Ovary (tissue), 7 donors: ENCODE measurements at regions not wholly inside any gene's neighbourhood (a gene's known extent, or its start where the extent isn't known, plus 50 kb on each side); places are given as distances from the start of the nearest gene placed in this dataset.
"Not testable (repeated sequence)": the region's sequence is repeated elsewhere in the genome, so short reads cannot be mapped to it uniquely, and the experiment has no call there.

Experiments used
- DNase-seq, 5 donors: peaks; one replicate each; pipeline ENCODE4 v3.0.0-alpha.2; 2019 to 2020
- H3K27ac ChIP-seq, 2 donors: fragments of 200-600 bp; one replicate each; pipeline versions ENCODE4 v1.5.1 to v1.8.0; 2019 to 2022
- H3K27me3 ChIP-seq: fragments of 200-600 bp; one replicate; pipeline ENCODE4 v1.8.0; 2022
- H3K36me3 ChIP-seq: fragments of 200-600 bp; sonication (generic); one replicate; pipeline ENCODE4 v1.5.1; 2019
- H3K4me1 ChIP-seq: one replicate; pipeline ENCODE4 v1.8.1; 2013; ENCODE audit warnings: mild to moderate bottlenecking, moderate library complexity; ENCODE audit not compliant: insufficient read depth
- H3K4me3 ChIP-seq: fragments of 200-600 bp; sonication (generic); one replicate; pipeline ENCODE4 v1.5.1; 2017
- H3K9me3 ChIP-seq, 2 donors: fragments of 200-600 bp in 1 of 2; sonication (generic) in 1 of 2; one replicate each; pipeline versions ENCODE4 v1.5.1 to v1.8.1; 2013 to 2019; ENCODE audit warnings: mild to moderate bottlenecking in 1 of 2, moderate library complexity in 1 of 2
- CTCF ChIP-seq, 3 donors: fragments of 450-650 bp in 2 of 3; fragments of 200-600 bp in 1 of 3; IDR thresholded peaks; one replicate each; pipeline versions ENCODE4 v1.5.1 to v1.8.0; 2016 to 2022; ENCODE audit warnings: antibody characterized with exemption in 3 of 3, mild to moderate bottlenecking in 1 of 3
- EP300 ChIP-seq: sonication (generic); formaldehyde crosslinking; IDR thresholded peaks from one replicate; pipeline ENCODE4 v1.6.1; 2017; ENCODE audit warnings: antibody characterized with exemption
- POLR2A ChIP-seq: fragments of 450-650 bp; IDR thresholded peaks from one replicate; pipeline ENCODE4 v1.6.1; 2017; ENCODE audit warnings: antibody characterized with exemption, mild to moderate bottlenecking, moderate library complexity
- WGBS, 3 donors: extraction: QIAGEN DNeasy Blood & Tissue Kit in 1 of 3; methylation state at CpG; one replicate each; pipeline versions ENCODE4 v1.1.5 to v1.1.7; 2013 to 2017; 5-methylcytosine and 5-hydroxymethylcytosine counted together
- intact Hi-C, 4 donors: fragments of 100-400 bp; cut with DNase I; formaldehyde crosslinking; loops; one replicate each; pipeline versions ENCODE4 v1.11.0 to v1.15.1; 2022 to 2023
- donor health status: DM: no; HTN: no; CAD: no; lungs with moderate emphysema.
- donor health status: DM: no; HTN: no; CAD: no.
- donor health status: Bipolar disorder and iron deficiency.
- donor health status: DM: no; HTN: no; CAD: no.
- donor health status: DM: yes; HTN: yes; CAD: no.

- Histone ChIP-seq H3K36me3 (no peaks in the 10 kb centered on the region), H3K27ac (no peak overlapping the region), H3K9me3 (no peaks in the 10 kb centered on the region), H3K27me3 (no peaks in the 10 kb centered on the region), H3K4me3 (no peak overlapping the region), H3K4me1 (no peaks in the 10 kb centered on the region)
- WGBS, 3 donors = 96 to 98% (median 97%) methylated on average over 1 of the region's 1 CpG
- TF ChIP-seq CTCF (IDR thresholded peaks at IDR 0.05) (no peak), EP300 (no peak), POLR2A (no peak)
- no peak for DNase-seq
- intact Hi-C loops = no loop called here
Measured at GRCh38 chr7:114181280-114181679, 233.3 kb upstream of the FOXP2 start.

GRCh38 chr7:114180556-114181266, 233.9 kb upstream of the FOXP2 start:
- Histone ChIP-seq H3K9me3 (no peaks in the 10 kb centered on the region), H3K4me3 (no peak overlapping the region), H3K27ac (no peak overlapping the region), H3K4me1 (no peaks in the 10 kb centered on the region), H3K36me3 (no peaks in the 10 kb centered on the region), H3K27me3 (no peaks in the 10 kb centered on the region)
- DNase-seq = no peak
- TF ChIP-seq EP300 = no peak
- no peak for TF ChIP-seq CTCF (IDR thresholded peaks at IDR 0.05)
- TF ChIP-seq POLR2A = no peak
- intact Hi-C loops = no loop called here

- no peak for DNase-seq
- Histone ChIP-seq H3K27me3 (no peaks in the 10 kb centered on the region), H3K9me3 (no peaks in the 10 kb centered on the region), H3K4me3 (no peak overlapping the region), H3K36me3 (no peaks in the 10 kb centered on the region), H3K27ac (no peak overlapping the region), H3K4me1 (no peaks in the 10 kb centered on the region)
- intact Hi-C loops = no loop called here
- whole genome bisulfite sequencing, 3 donors = 74 to 78% (median 76%) methylated on average over 4 of the region's 4 CpGs
- TF ChIP-seq POLR2A (no peak), EP300 (no peak), CTCF (IDR thresholded peaks at IDR 0.05) (no peak)
Measured at GRCh38 chr7:114175125-114175524, 239.5 kb upstream of the FOXP2 start.

GRCh38 chr7:114173170-114173890, 241.3 kb upstream of the FOXP2 start:
- Histone ChIP-seq H3K36me3 (no peaks in the 10 kb centered on the region), H3K4me3 (no peak overlapping the region), H3K9me3 (no peaks in the 10 kb centered on the region), H3K27ac (no peak overlapping the region), H3K27me3 (no peaks in the 10 kb centered on the region), H3K4me1 (no peaks in the 10 kb centered on the region)
- WGBS, 3 donors = 70 to 92% (median 86%) methylated on average over 3 of the region's 3 CpGs
- DNase-seq = no peak
- TF ChIP-seq EP300 (no peak), CTCF (IDR thresholded peaks at IDR 0.05) (no peak), POLR2A (no peak)
- intact Hi-C loops = no loop called here

GRCh38 chr7:114169389-114169788, 245.2 kb upstream of the FOXP2 start:
- 91 to 95% (median 91%) methylated on average over 2 of the region's 2 CpGs for WGBS, 3 donors
- H3K9me3 ChIP-seq, H3K4me3 ChIP-seq, H3K36me3 ChIP-seq, H3K27ac ChIP-seq, H3K27me3 ChIP-seq, H3K4me1 ChIP-seq, intact Hi-C loops, DNase-seq: not testable (repeated sequence)
